DLD1 (cell line): ENCODE measurements at regions not wholly inside any gene's neighbourhood (a gene's known extent, or its start where the extent isn't known, plus 50 kb on each side); places are given as distances from the start of the nearest gene placed in this dataset.

Source experiments
- in situ Hi-C: cut with HindIII; loops from 2 replicates; pipeline ENCODE4 v1.10.0; 2017; ENCODE audit warnings: low sequenced_read_pairs

DNA sequence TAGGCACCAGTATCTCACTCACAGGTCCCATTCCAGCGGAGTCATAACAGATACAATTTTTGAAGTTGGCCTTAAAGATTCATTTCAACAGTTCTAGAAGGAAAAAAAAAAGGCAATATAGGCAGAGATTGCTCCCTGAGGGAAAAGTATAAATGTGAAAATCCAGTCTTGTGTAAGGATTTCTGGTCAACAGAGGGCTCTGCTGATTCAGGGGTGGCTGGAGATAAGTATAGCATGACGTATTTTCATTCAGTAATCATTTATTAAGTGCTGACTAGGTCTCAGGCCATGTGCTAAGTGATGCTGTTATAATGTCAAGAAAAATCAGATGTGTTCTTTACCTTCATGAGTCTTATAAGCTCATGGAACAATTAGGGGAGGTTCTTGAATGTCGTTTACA lies 377.3 kb upstream of the MEF2C start:
- in situ Hi-C loops, result no loop called here

DNA sequence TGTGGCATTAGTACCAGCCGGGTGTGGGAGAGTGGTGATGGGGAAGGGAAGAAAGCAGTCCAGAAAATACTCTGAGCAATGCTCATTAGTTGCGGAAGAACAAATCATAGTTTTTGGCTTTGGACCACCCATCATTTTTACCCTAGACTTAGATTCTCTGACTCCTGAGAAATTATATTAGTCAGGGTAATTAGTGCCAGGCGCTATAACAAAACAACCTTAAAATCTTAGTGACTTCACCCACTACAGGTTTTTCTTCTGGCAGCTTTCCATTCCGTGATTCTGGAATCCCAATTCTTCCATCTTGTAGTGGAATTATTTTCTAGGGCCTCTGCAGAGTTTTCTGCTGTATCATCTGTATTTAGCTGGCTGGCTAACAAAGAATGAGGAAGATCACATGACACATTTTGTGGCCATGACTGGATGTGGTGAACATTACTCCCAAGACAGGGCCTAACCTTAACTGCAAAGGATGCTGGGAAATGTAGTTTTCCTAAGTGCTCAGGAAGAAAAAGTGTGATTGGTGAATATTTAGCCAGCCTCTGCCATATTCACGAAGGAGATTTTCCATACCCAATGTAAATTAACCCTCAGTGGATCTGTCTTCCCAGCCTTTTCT lies 373.0 kb upstream of the MEF2C start:
- in situ Hi-C loops, result no loop called here

DNA sequence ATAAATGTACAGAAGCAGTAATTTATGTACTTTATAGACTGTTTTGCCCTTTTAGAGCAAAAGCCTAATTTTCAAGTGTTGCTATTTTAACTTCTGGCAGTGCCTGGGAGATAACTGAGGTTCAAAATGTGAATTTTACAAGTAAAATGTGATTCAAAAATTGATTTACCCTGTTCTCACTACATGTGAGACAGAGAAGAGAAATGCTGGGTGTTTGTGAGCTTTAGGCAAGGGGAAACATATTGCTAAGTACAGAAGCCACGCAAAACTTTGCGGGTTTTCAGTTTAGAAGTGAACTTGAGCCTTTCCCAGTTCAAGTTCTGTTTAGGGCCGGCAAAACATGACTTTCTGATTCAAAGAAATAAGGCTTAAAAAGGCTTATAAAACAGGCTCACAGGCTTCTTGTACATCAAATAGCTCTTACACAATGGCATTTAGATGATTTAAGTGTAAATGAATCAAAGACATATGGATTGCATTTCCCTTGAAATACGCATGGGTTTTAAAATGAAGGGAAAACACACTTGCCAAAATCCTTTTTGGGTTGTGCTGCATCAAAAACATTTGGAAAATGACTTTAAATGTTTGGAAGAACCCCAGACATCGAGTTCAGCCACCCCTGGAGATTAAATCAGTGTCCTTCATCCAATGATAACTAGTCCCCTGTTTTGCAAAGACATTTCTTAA lies 370.8 kb upstream of the MEF2C start:
- in situ Hi-C loops, result no loop called here

DNA sequence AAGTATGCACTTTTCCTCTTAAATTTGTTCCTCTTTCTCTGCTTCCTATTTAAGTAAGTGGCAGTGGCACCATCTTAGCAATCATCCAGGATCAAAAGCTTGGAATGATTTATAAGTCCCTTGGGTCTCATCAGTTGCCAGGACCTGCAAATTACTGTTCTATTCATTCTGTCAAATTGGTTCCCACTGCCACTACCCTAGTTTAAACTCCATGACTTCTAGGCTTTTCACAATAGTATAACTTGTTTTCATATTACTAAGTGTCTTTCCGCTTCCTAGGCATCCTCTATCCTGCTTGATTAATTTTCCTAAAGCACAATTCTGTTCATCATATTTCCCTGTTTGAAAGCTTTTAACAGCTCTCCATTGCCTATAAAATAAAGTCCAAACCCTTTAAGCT lies 363.9 kb upstream of the MEF2C start:
- in situ Hi-C loops, result no loop called here

DNA sequence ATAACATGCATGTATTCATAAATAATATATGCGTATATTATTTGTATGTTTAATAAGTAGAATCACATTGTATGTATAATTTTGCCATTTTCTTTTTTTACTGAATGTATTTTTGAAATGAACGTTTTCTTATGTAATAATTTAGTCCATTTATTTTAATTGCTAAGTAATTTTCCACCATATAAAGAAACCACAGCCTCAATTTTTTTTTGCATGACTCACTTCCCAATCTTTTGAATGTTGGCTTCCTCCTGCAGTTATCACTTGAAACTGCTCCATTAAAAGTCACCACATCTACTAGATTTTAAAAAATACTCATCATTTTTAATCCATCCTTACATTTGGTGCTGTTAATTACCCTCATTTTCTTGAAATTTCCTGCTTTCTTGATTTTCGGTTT lies 363.3 kb upstream of the MEF2C start:
- in situ Hi-C loops, result no loop called here

DNA sequence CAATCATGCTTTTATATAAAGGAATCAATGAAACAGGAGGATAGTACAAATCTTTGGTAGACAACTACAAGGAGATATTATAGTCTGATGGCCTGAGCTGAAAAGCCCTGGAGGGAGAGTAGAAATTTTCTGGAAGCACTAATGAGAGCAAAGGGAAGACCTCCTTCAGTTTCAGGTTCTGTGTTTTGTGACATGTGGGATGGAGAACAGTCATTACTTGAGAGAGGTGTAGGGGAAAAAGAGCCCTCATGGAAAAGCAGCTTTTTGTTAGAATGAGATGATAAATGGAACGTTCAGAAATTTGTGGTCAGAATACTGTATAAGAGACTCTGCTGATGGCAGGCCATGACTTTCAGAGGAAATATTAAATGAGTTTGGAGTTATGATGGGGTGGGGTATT lies 360.6 kb upstream of the MEF2C start:
- in situ Hi-C loops, result no loop called here

DNA sequence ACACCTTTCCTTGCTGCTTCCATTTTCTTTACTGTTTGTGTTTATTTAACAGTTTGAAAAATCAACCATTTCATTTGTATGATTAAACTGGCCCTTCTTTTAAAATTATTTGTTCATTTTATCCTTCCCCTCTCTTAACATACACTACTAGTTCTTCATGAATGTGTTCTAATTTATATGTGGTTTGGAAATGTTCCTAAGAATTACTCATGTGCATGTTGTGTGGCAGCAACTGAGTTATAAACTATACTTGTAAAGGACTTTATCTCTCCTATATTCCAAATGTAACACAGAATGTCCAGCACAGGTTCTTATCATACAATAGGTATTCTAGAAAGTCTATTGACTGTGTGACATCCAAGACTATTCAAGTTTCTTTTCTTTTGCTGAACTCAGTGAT lies 358.2 kb upstream of the MEF2C start:
- in situ Hi-C loops, result no loop called here

DNA sequence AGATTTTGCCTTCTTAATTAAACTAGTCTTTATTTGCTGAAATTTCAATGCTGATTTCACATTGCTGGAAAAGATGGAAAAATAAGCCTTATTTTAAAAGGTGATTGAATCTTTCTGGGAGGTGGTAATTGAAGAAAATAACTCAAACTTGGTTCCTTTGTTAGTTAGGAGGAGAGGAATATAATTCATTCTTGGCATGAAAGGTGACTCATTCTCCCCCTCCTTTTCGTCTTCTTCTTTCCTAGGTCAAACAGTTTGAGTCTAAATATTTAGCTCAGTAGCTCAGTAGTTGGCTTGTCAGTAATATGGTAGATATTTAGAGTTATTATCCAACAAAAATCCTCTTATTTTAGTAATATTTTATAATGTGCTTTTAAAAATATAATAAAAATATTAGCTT lies 353.9 kb upstream of the MEF2C start:
- in situ Hi-C loops, result no loop called here

DNA sequence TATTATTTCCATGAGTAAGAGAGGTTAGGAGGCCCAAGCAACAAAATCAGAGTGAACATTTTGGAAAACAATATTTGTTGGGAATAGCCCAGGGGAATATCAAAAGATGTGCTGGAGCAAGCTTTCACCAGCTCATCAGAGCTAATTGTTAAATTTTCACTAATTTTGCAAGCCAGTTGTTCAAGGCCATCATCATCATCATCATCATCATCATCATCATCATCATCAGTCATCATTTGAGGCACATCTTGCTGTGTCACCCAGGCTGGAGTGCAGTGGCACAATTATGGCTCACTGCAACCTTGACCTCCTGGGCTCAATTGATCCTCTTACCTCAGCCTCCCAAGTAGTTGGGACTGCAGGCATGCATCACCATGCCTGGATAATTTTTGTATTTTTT lies 350.5 kb upstream of the MEF2C start:
- in situ Hi-C loops, result no loop called here

DNA sequence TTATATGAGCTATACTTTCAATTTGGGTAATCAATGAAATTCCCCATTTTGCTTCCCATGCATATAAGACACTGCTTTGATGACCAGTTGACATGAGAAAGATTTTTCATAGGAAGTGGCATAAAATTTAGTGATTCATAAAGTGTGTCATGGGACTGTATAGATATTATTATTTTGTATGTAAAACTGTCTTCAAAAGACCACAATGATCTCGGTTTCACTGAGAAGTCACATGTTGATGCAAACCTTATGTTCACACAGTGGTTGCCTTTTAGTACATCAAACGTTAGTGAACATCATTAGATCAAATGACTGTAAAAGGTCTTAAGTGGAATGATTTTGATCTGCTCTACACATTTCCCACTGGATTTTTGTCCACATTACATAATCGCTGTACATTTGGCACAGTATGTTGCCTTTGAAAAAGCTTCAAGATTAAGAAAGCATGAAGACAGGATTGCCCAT lies 349.2 kb upstream of the MEF2C start:
- in situ Hi-C loops, result no loop called here

DNA sequence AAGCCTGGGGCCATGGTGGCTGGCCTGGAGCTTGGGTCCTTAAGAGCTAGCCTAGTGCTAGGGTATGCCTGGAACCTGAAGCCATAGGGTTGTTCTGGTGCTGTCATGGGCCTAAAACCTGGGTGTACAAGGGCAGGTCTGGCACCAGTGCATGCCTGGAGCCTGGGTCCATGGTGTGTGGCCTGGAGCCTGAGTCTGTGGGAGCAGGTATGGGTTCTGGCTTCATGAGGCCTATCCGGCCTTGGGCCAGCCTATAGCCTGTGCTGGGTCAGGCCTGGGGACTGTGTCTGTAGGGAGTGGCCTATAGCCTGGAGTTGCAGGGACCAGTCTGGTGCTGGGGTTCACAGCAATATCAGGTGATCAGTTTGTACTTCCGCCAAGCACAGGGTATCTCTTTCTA lies 347.2 kb upstream of the MEF2C start:
- in situ Hi-C loops, result no loop called here

DNA sequence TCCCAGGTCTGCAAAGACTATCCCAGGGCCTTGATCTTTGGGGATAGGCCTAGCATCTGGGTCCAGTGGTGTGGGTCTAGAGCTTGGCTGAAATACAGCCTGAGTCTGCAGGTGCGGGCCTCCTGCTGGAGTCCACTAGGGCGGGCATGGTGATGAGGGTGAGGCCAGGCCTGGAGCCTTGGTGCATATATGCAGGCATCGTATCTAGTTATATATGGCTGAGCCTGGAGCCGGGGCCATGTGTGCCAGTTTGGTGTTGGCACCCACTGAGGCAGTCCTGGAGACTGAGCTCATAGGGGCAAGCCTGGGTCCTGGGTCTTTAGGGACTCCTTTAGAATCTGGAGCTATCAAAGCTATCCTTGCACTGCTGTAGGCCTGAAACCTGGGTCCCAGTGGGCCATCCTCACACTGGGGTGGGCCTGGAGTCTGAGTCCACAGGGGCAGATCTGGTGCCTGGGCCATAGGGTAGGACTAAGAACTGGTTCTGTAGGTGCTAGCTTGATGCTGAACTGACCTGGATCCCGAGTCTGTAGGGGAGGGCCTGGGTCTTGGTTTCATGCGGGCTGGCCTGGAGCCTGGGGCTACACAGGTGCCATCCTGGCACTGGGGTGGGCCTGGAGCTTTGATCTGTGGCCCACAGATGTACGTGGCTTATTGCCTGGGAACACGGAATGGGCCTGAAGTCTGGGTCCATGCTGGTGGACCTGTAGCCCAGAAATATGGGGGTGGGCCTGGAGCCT lies 346.5 kb upstream of the MEF2C start:
- in situ Hi-C loops, result no loop called here

DNA sequence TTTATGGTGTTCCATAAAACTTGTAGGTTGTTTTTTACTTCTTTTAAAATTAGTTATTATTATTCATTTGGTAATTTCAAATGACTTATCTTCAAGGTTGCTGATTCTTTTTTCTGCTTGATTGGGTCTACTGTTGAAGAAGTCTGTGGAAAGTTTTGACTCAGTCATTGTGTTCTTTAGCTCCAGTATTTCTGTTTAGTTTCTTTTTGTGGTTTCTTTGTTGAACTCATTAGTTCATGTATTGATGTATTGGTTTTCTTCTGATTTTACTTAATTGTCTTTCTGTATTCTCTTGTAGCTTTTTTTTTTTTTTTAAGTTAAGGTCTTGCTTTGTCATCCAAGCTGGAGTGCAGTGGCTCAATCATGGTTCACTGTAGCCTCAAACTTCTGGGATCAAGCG lies 345.4 kb upstream of the MEF2C start:
- in situ Hi-C loops, result no loop called here

DNA sequence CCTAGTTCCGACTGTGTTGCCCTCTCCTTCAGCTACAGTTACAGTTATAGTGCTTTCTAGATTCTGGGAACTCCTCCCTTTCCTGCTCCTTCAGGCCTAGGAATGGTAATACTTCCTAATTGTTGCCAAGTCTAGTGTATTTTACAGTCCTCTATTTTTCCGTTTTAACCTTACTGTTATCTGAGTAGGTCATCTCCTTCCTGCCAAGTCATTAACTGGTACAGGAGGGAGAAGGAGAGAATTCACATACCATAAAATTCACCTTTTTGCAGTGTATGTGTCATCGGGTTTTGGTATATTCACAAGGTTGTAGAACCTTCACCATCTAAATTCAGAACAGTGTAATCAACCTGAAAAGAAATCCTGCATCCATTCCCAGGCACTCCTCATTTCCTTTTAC lies 335.4 kb upstream of the MEF2C start:
- in situ Hi-C loops, result no loop called here

DNA sequence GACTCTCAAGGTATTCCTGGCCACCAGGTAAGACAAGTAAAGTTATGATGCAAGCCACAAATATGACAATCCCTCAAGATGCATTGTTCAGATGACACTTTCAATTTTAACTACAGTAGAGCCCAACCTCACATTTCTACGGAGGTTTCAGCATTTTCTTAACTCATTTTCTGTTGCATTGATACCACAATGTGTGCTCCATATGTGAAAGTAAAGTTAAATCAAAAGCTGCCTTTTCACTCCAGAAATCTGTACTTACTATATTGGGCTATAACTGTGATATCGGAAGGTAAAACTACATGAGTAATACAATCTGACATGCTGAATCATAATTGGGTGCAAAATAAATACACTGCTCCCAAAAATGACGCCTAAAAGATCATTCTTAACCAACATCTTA lies 333.6 kb upstream of the MEF2C start:
- in situ Hi-C loops, result no loop called here

DNA sequence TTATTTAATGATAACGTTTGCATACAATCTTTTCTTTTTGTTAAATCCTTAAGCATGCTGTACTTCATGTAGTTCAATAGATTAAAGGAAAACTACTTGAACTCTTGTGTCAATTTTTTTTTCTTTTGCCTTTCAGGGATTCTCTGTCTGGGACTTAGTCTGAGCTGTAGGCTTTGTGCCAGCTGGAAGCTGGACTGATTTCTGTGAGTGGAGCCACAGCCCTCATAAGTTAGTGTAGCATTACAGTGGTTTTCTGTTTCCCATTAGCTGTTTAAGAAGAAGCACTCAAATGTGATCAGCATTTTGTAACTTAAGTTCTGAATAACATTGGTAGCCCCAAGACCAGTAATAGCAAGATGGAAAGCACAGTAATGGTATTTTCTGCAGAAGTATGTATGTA lies 330.6 kb upstream of the MEF2C start:
- in situ Hi-C loops, result no loop called here

DNA sequence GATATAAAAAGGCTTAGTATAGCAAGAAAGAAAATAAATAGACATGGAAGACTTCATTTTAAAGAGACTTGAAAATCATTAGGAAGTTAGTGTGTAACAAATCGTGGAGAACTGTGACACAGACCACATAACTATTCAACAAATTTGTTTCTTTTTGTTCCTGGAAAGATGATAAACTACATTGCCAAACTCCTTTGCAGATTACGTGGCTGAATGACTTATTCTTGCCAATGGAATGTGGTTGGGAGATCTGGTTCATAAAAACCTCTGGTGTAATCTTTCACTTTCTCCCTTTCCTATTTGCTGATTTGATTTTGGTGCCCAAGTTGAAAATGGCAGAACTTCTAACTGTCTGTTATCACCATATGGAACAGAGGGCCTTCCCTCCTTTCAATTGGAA lies 328.9 kb upstream of the MEF2C start:
- in situ Hi-C loops, result no loop called here

DNA sequence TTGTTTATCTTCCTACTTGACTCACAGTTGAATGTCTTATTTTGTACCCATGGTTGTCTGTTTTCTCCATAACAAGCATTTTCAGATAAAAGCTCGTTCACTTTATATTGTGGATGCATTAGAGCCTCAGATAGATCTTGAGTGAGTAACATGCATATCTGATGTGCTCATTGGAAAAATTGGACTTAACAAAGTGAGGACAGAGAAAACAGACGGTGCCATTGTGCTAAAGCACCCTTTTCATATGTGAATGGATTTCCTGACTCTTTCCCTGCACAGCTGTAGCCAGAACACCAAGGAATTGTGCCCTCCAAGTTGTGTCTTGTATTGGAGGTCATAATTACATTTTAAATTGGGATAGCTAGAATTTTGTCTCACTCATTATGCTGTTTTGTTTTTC lies 325.8 kb upstream of the MEF2C start:
- in situ Hi-C loops, result no loop called here

DNA sequence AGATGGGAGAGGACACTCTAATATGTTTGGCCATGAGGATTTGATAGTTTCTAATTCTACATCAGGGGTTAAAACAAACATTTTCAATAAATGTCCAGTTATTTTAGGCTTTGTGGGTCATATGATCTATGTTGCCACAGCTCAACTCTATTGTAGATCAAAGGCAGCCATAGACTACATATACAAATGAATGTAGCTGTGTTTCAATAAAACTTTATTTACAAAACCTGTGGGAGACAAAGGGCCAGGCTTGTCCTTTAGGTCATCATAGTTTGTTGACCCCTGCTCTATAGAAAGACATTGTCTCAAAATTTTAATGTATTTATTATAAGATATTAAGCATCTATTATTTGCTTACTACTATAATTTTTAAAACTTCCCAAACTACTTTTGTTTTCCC lies 325.4 kb upstream of the MEF2C start:
- in situ Hi-C loops, result no loop called here

DNA sequence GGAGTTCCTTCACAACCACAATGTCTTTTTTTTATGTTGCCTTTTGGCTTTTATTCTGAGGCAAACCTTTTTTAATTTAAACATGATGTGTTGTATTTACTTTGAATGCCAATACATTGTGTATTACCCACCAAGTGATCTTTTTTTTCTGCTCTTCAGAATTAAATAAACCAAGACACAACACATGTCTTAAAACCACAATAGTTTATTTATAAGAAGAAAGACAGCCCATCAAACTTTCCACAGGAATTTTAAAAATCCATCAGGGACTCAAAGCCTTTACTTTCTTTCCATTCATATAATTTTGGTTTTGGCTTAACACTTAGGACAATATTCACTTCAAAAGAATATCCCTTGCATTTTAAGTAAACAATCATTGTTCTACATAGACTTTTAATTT lies 321.8 kb upstream of the MEF2C start:
- in situ Hi-C loops, result no loop called here

DNA sequence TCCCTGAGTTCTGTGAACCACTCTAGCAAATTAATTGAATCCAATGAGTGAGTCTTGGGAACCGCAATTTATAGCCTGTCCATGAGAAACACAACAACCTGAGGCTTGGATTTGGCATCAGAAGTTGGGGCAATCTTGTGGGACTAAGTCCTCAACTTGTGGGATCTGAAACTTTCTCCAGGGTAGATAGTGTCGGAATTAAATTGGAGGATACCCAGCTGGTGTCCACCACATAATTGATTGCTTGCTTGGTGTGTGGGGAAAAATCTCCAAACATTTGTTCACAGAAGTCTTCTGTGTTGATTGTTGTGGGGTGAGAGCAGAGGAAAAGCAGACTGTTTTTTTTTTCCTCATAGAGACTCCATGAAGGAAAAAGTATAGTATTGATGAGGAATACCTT lies 320.6 kb upstream of the MEF2C start:
- in situ Hi-C loops, result no loop called here

DNA sequence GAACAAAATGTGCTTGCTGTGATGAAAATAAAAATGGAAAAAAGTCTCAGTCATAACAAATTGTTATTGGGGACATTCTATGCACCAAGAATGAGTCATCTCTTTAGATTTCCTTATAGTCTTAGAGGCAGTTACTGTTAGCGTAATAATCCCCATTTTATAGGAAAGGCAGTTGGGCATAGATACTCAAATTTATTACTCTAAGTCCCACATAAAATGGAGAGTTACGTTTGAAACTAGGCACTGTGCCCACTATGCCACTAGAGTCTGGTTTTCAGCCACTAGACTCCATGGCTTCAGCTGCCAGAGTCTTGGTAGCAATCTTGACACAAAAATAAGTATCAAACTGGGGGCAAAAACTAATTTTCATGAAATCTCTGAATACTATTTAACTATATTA lies 317.9 kb upstream of the MEF2C start:
- in situ Hi-C loops, result no loop called here
